Caki2 (cell line): ENCODE measurements at regions not wholly inside any gene's neighbourhood (a gene's known extent, or its start where the extent isn't known, plus 50 kb on each side); places are given as distances from the start of the nearest gene placed in this dataset.

ENCODE experiments used
- DNase-seq: peaks from one replicate; pipeline ENCODE4 v3.0.0-alpha.2; 2015; ENCODE audit warnings: low read depth
- in situ Hi-C: cut with HindIII; loops from 2 replicates; pipeline ENCODE4 v1.10.0; 2016; ENCODE audit warnings: low sequenced_read_pairs, low pct_unique_long_range_greater_than_20kb, mixed read lengths

- in situ Hi-C loops, result no loop called here
- no peak for DNase-seq
Observed at GRCh38 chr6:166877906-166878305, 78.4 kb downstream of the RNASET2 start.

DNA sequence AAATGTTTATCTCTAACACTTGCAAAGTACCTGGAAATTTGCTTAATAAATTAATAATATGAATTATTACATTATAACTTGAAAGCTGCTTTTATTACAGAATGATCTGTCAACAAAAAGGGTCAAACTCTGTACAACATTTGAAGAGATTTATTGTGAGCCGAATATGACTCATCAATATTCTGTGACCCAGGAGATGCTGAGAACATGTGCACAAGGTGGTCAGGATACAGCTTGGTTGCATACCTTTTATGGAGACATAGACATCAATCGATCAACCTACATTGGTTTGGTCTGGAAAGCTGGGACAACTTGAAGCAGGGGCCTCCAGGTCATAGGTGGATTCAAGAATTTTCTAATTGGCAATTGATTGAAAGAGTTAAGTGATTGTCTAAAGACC lies 79.0 kb downstream of the RNASET2 start:
- no peak for DNase-seq
- in situ Hi-C loops, result no loop called here

GRCh38 chr6:166872531-166873009 lies 83.8 kb downstream of the RNASET2 start:
- in situ Hi-C loops, result no loop called here
- DNase-seq, result no peak

GRCh38 chr6:166870602-166871208 lies 85.6 kb downstream of the RNASET2 start:
- no peak for DNase-seq
- in situ Hi-C loops, result no loop called here

GRCh38 chr6:166866839-166867637 lies 89.3 kb downstream of the RNASET2 start:
- in situ Hi-C loops, result no loop called here
- DNase-seq, result no peak

GRCh38 chr6:166864333-166864732 lies 92.0 kb downstream of the RNASET2 start:
- no peak for DNase-seq
- in situ Hi-C loops, result no loop called here

DNA sequence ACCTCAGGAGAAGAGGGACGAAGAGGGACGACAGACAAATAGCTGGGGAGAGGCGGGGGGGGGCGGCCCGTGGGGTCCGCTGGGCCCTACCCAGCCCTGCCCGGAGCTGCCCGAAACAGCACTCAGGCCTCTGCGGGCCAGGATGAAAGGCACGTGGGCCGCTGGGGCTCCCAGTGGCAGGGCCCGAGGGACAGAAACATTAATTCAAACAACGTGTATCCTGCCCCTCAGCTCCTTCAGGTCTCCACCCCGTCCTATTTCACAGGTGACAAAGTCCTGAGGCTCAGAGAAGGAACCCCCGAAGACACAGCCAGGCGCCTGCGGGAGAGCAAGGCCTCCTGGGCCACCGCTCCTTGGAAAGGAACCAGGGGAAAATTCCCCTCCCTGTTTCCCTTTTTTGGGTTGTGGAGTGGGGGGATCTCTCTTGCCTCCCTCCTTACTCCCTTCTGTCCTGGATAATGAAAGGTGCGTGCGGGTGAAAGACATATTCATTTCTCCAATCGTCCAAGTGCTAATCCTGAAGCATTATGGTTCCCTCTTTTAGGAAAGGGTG lies 93.3 kb downstream of the RNASET2 start:
- no peak for DNase-seq
- in situ Hi-C loops, result no loop called here

GRCh38 chr6:166862287-166862977 lies 93.9 kb downstream of the RNASET2 start:
- DNase-seq, result no peak
- in situ Hi-C loops, result no loop called here

- in situ Hi-C loops, result no loop called here
- DNase-seq, result no peak
Observed at GRCh38 chr6:166861961-166862286, 94.4 kb downstream of the RNASET2 start.

DNA sequence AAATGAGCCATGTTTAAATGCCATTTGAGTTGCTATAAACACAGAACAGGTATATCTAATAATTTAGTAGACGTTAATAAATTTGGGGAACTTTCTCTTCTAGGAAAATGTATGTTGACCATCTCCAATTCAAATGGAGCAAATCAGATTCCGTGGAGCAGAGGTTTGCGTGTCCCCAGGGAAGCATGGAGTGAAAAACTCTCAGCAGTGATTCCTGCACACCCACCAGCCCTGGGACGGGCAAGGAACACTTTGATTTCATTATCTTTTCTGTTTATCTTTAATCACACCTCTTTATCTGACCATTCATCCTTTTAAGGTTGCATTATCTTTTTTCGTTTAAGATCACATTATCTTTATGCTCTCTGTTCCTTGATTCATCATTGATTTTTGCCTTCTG lies 95.0 kb downstream of the RNASET2 start:
- DNase-seq, result no peak
- in situ Hi-C loops, result no loop called here

DNA sequence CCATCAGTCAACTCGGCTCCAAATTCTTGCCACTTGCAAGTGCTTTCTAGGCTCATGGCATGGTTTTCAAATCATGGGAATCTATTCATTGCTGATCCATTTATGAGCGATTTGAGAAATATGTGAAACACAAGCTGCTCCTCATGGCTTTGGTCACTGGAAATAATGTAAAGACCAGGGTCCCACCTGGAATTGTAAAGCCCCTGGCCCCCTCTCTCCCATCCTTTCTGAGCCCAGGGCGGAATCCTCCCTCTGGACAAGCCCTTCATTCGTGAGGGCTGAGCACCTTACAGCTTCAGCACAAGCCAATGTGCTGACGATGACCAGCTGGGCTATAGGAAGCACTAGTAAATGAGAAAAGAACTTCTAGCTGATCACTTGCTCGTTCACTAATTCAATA lies 96.0 kb downstream of the RNASET2 start:
- in situ Hi-C loops, result no loop called here
- DNase-seq, result no peak

GRCh38 chr6:166855416-166855815 lies 100.9 kb downstream of the RNASET2 start:
- in situ Hi-C loops, result no loop called here
- no peak for DNase-seq

GRCh38 chr6:166853371-166854325 lies 102.7 kb downstream of the RNASET2 start:
- DNase-seq, result no peak
- in situ Hi-C loops, result no loop called here

GRCh38 chr6:166852451-166852975 lies 103.8 kb downstream of the RNASET2 start:
- no peak for DNase-seq
- in situ Hi-C loops, result no loop called here

DNA sequence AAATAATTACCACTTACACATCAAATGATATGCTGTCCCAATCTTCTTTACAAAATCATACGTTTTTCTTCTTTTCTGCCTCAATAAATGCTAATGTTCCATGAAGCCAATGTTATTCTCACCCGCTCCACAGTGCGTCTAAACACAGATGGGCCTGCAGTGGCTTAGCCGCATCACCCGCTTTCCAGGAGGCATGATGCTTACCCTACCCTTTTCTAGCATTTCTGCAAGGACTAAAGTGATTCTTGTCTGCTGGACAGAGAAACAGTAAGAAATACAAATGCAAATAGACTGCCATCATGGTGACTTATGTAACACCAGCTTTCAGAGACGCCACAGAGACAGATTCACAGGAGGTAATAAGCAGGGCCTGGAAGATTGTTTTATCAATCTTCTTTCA lies 104.4 kb downstream of the RNASET2 start:
- in situ Hi-C loops, result no loop called here
- DNase-seq, result no peak

DNA sequence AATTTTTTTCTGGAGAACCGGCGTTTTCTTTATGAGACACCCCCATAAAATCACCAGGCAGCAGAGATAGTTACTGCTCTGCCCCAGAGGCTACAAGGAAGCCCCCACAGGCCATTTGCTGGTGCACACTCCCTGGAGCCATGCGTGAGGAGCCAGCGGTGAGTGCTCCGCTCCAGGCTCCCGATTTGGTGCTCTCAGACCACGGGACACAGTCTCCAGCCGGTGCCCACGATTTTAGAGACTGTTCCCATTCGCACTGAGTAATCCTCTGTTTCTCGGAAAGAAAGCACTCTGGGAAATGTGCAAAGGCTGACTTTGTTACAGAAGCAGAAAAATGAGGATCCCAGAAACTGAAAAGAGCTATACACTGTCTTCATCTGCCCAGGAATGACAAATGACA lies 104.9 kb downstream of the RNASET2 start:
- DNase-seq, result no peak
- in situ Hi-C loops, result no loop called here

GRCh38 chr6:166850677-166851076 lies 105.7 kb downstream of the RNASET2 start:
- DNase-seq, result no peak
- in situ Hi-C loops, result no loop called here

DNA sequence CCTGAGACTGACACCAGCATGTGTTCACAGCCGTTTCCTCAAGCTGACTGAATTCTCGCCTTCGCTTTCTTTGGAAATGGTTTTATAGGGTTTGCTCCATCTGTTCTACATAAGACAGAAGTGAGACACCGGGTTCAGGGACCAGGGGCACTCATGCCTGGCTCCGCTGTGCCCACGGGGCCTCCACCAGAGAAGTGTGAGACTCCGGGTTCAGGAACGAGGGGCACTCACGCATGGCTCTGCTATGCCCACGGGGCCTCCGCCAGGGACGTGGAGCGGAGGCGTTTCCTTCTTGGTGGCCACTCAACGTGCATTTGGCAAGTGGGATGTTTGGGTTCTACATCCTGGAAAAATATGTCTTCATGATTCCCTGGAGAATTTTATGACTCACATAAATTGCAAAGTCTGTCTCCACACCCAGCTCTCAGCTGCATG lies 106.6 kb downstream of the RNASET2 start:
- in situ Hi-C loops, result no loop called here
- no peak for DNase-seq
